GM23248 (cell line): ENCODE measurements at regions not wholly inside any gene's neighbourhood (a gene's known extent, or its start where the extent isn't known, plus 50 kb on each side); places are given as distances from the start of the nearest gene placed in this dataset.

Source experiments
- DNase-seq: peaks from one replicate; pipeline ENCODE4 v3.0.0-alpha.2; 2015
- H2AFZ ChIP-seq: fragments of 200-600 bp; sonication (generic); 2 replicates; pipeline ENCODE4 v1.6.1; 2016; ENCODE audit warnings: antibody characterized with exemption
- H3F3A ChIP-seq: fragments of 200-600 bp; sonication (generic); 2 replicates; pipeline ENCODE4 v1.6.1; 2016; ENCODE audit warnings: mild to moderate bottlenecking, antibody characterized with exemption, mixed run types; ENCODE audit not compliant: insufficient read depth
- H3K27ac ChIP-seq: fragments of 200-600 bp; sonication (generic); 2 replicates; pipeline ENCODE4 v1.5.1; 2016; ENCODE audit warnings: mild to moderate bottlenecking
- H3K27me3 ChIP-seq: fragments of 200-600 bp; sonication (generic); replicated peaks from 2 replicates; pipeline ENCODE4 v1.6.1; 2016; ENCODE audit warnings: mild to moderate bottlenecking; ENCODE audit not compliant: insufficient read depth
- H3K36me3 ChIP-seq: fragments of 200-600 bp; sonication (generic); 2 replicates; pipeline ENCODE4 v1.6.1; 2016; ENCODE audit warnings: low read depth, mild to moderate bottlenecking
- H3K4me1 ChIP-seq: fragments of 200-600 bp; sonication (generic); 2 replicates; pipeline ENCODE4 v1.6.1; 2016; ENCODE audit warnings: mild to moderate bottlenecking; ENCODE audit not compliant: insufficient read depth
- H3K4me2 ChIP-seq: fragments of 200-600 bp; sonication (generic); one replicate; pipeline ENCODE4 v1.6.1; 2016; ENCODE audit warnings: mild to moderate bottlenecking; ENCODE audit not compliant: unreplicated experiment
- H3K4me3 ChIP-seq: fragments of 200-600 bp; sonication (generic); 2 replicates; pipeline ENCODE4 v1.5.1; 2016; ENCODE audit warnings: mild to moderate bottlenecking
- H3K79me2 ChIP-seq: fragments of 200-600 bp; sonication (generic); 2 replicates; pipeline ENCODE4 v1.6.1; 2016; ENCODE audit warnings: mild to moderate bottlenecking; ENCODE audit not compliant: insufficient read depth
- H3K9ac ChIP-seq: fragments of 200-600 bp; sonication (generic); 2 replicates; pipeline ENCODE4 v1.6.1; 2016; ENCODE audit warnings: mild to moderate bottlenecking
- H3K9me2 ChIP-seq: fragments of 200-600 bp; sonication (generic); 2 replicates; pipeline ENCODE4 v1.6.1; 2016; ENCODE audit warnings: mixed run types, mild to moderate bottlenecking, moderate library complexity; ENCODE audit not compliant: insufficient read depth
- H3K9me3 ChIP-seq: fragments of 200-600 bp; sonication (generic); one replicate; pipeline ENCODE4 v1.6.1; 2017; ENCODE audit warnings: low read depth
- H4K20me1 ChIP-seq: fragments of 200-600 bp; sonication (generic); 2 replicates; pipeline ENCODE4 v1.6.0; 2016; ENCODE audit not compliant: insufficient read depth
- EZH2 ChIP-seq: fragments of 200-600 bp; sonication (generic); IDR thresholded peaks from 2 replicates; pipeline ENCODE4 v1.6.1; 2018; ENCODE audit warnings: antibody characterized with exemption, mild to moderate bottlenecking; ENCODE audit not compliant: insufficient read depth, poor library complexity, severe bottlenecking
- EZH2phosphoT487 ChIP-seq: fragments of 200-600 bp; sonication (generic); IDR thresholded peaks from 2 replicates; pipeline ENCODE4 v1.6.1; 2018; ENCODE audit warnings: antibody characterized with exemption, moderate library complexity, mild to moderate bottlenecking, low read depth; ENCODE audit not compliant: insufficient read depth
- WGBS, 2 experiments: methylation state at CpG; one replicate each; pipeline ENCODE4 v1.1.6; 2015 to 2017; ENCODE audit warnings: low lambda C conversion rate in 2 of 2, low coverage in 1 of 2; ENCODE audit errors: missing lambda C conversion rate in 2 of 2; 5-methylcytosine and 5-hydroxymethylcytosine counted together
- in situ Hi-C: fragments of 300-500 bp; cut with MboI; formaldehyde crosslinking; loops from 2 replicates; pipeline ENCODE4 v1.15.0; 2020

DNA sequence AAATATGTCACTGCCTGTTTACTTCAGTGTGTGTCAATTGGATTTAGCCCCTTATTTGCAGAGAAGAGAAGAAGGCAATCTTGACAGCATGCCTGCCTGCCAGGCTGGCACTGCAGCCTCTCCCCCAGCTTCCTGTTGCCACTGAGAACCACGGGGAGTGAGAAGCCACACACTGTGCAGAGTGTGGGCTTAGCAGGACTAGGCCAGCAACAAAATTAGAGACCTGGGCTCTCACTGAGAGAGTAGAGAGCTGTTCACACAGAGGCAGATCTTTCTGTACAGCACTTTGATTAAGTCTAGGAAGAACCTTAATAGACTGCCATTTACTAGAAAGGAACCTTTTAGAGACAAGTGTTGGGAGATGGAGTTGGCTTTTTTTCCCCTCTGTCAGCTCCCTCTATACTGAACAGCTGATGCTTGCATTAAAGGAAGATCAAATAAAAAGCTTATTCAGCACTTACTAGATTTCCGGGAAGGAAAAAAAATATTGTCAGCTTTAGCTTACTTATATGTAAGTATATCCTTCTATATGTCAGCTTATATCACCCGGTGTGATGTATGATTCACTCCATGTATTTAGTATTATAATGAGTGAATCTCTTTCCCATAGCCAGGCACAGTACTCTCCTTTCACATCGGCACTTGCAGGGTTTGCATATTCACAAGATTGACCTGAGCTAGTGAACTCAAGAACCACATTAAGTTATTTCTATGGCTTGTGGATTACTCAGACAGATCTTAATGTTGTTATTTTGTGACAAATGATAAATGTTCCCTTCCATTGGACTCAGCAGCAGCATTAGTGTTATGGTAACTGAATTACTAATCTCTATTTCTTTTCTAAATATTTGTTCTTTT, 851.0 kb upstream of the EPHA7 start:
- H4K20me1 ChIP-seq: no peaks in the 10 kb centered on the region
- no peak overlapping the region for H2AFZ ChIP-seq
- no peaks in the 10 kb centered on the region for H3F3A ChIP-seq
- H3K9me2 ChIP-seq: no peaks in the 10 kb centered on the region
- H3K9me3 ChIP-seq: no peaks in the 10 kb centered on the region
- H3K4me2 ChIP-seq: no peak overlapping the region
- no peaks in the 10 kb centered on the region for H3K36me3 ChIP-seq
- TF ChIP-seq EZH2 (no peak), EZH2phosphoT487 (no peak)
- no peak overlapping the region for H3K9ac ChIP-seq
- 33 to 40% methylated on average over 4 of the region's 4 CpGs for WGBS, 2 experiments
- no peaks in the 10 kb centered on the region for H3K4me1 ChIP-seq
- in situ Hi-C loops: no loop called here
- DNase-seq: no peak
- no peaks in the 10 kb centered on the region for H3K79me2 ChIP-seq
- H3K4me3 ChIP-seq: no peak overlapping the region
- no peak overlapping the region for H3K27ac ChIP-seq
- H3K27me3 ChIP-seq: no peaks in the 10 kb centered on the region

DNA sequence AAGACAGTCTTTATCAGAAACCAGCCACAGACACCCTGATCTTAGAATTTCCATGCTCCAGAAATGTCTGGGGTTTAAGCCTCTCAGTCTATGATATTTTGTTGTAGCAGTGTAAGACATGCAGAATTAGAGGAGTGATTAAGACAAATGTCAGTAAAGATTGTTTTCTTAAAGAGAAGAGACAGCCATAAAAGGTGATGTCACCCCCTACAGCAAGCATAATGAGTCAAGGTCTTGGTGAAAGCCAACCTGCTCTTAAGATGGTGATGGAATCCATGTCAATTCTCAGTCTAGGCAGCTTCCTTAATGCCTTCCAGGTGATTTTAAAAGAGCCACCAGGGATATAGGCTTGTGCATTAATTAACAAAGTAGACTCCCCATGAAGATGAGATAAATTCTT, 849.9 kb upstream of the EPHA7 start:
- Histone ChIP-seq H3K79me2 (no peaks in the 10 kb centered on the region), H3K27ac (no peak overlapping the region), H3K27me3 (no peaks in the 10 kb centered on the region), H3K4me2 (no peak overlapping the region), H3F3A (no peaks in the 10 kb centered on the region), H3K36me3 (no peaks in the 10 kb centered on the region), H3K4me3 (no peak overlapping the region), H3K9ac (no peak overlapping the region), H3K9me3 (no peaks in the 10 kb centered on the region), H3K4me1 (no peaks in the 10 kb centered on the region), H3K9me2 (no peaks in the 10 kb centered on the region), H4K20me1 (no peaks in the 10 kb centered on the region), H2AFZ (no peak overlapping the region)
- in situ Hi-C loops: no loop called here
- TF ChIP-seq EZH2phosphoT487: no peak
- TF ChIP-seq EZH2: no peak
- no peak for DNase-seq

DNA sequence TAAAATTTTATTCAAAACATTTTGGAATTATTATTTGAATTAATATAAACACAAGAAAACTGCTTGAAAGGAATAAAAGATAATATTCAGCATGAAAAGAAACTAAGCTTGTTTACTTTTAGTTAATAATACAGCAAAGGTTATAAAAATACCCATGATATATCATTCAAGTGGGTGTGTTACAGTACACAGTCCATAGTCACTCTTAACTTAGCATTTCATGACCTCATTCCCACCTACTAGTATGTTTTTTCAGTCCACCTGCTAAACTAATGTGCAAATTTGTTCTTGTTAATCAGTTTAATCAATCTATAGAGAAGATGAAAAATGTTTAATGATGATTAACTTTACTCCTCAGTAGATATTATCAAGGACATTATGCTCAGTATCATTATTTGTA, 841.4 kb upstream of the EPHA7 start:
- H3K4me3 ChIP-seq: no peak overlapping the region
- in situ Hi-C loops: no loop called here
- TF ChIP-seq EZH2phosphoT487: no peak
- TF ChIP-seq EZH2: no peak

DNA sequence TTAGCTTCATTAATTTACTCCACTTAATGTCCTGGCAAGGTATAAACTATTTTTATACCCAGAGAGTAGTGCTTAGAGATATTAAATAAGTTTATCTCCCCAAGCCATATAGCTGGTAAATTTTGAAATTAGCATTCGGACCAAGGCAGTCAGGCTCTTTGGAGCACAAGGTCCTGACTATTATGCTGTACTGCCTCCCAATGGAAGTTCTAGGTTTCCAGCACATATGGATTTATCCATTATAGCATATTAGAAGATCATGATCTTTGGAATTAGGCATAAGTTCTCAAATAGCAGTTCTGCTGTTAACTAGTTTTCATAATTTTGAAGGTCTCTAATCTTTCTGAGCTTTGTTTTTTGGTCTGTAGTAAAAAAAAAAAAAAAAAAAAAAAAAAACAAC, 835.3 kb upstream of the EPHA7 start:
- H3K79me2 ChIP-seq: no peaks in the 10 kb centered on the region
- no peaks in the 10 kb centered on the region for H3K4me1 ChIP-seq
- no peak overlapping the region for H2AFZ ChIP-seq
- no peaks in the 10 kb centered on the region for H3F3A ChIP-seq
- WGBS, 2 experiments: 25 to 29% methylated on average over 1 of the region's 1 CpG
- no peak for DNase-seq
- H3K4me3 ChIP-seq: no peak overlapping the region
- in situ Hi-C loops: no loop called here
- no peak overlapping the region for H3K9ac ChIP-seq
- H3K27me3 ChIP-seq: no peaks in the 10 kb centered on the region
- no peak overlapping the region for H3K27ac ChIP-seq
- no peaks in the 10 kb centered on the region for H4K20me1 ChIP-seq
- no peaks in the 10 kb centered on the region for H3K9me3 ChIP-seq
- H3K9me2 ChIP-seq: no peaks in the 10 kb centered on the region
- no peak overlapping the region for H3K4me2 ChIP-seq
- TF ChIP-seq EZH2 (no peak), EZH2phosphoT487 (no peak)
- no peaks in the 10 kb centered on the region for H3K36me3 ChIP-seq

More for the DNA sequence above, 841.4 kb upstream of the EPHA7 start:
- Histone ChIP-seq H3K27ac (no peak overlapping the region), H3K9me2 (no peaks in the 10 kb centered on the region), H3K9me3 (no peaks in the 10 kb centered on the region), H3K36me3 (no peaks in the 10 kb centered on the region), H3F3A (no peaks in the 10 kb centered on the region), H4K20me1 (no peaks in the 10 kb centered on the region), H3K9ac (no peak overlapping the region), H3K27me3 (no peaks in the 10 kb centered on the region), H3K79me2 (no peaks in the 10 kb centered on the region), H3K4me1 (no peaks in the 10 kb centered on the region), H3K4me2 (no peak overlapping the region), H2AFZ (no peak overlapping the region)
- no peak for DNase-seq

DNA sequence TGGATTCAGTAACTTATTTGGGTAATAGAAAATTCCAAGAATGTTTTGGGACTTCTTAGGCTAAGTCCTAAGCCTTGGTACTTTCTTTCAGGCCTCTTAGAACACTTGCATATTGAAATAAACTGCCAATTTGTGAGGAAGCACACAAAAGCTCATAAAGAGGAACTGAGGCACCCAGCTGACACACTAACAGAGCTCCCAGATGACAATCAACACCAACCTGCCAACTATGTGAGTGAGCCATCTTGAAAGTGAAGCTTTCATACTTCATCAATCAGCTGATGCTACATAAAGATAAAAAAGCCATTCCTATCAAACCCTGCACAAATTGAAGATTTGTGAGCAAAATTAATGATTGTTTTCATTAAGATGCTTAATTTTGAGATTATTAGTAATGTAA, 832.5 kb upstream of the EPHA7 start:
- in situ Hi-C loops: no loop called here
- Histone ChIP-seq H3K27ac (no peak overlapping the region), H3K4me1 (no peaks in the 10 kb centered on the region), H2AFZ (no peak overlapping the region), H3K9me3 (no peaks in the 10 kb centered on the region), H3K9me2 (no peaks in the 10 kb centered on the region), H4K20me1 (no peaks in the 10 kb centered on the region), H3K4me3 (no peak overlapping the region), H3K79me2 (no peaks in the 10 kb centered on the region), H3K27me3 (no peaks in the 10 kb centered on the region), H3K36me3 (no peaks in the 10 kb centered on the region), H3K9ac (no peak overlapping the region), H3K4me2 (no peak overlapping the region), H3F3A (no peaks in the 10 kb centered on the region)
- TF ChIP-seq EZH2phosphoT487 (no peak), EZH2 (no peak)
- no peak for DNase-seq
